Activated naive CD8-positive, alpha-beta T cell treated with anti-CD3 and anti-CD28 coated beads, Interleukin-2, amount 50 U/mL, for 24 hours (primary cell): ENCODE measurements at regions not wholly inside any gene's neighbourhood (a gene's known extent, or its start where the extent isn't known, plus 50 kb on each side); places are given as distances from the start of the nearest gene placed in this dataset.

Experiments used
- ATAC-seq: fragments of 150-1000 bp; cut with Tn5 transposase; one replicate; pipeline ENCODE4 v1.10.0; 2021
- DNase-seq: peaks from one replicate; pipeline ENCODE4 v3.0.0; 2021
- H3K27ac Mint-ChIP-seq: one replicate; pipeline ENCODE4 v1.8.0; 2021; ENCODE audit warnings: mild to moderate bottlenecking, mixed read lengths
- H3K27me3 Mint-ChIP-seq: one replicate; pipeline ENCODE4 v1.8.0; 2021; ENCODE audit warnings: mixed read lengths
- H3K36me3 Mint-ChIP-seq: one replicate; pipeline ENCODE4 v1.8.0; 2021; ENCODE audit warnings: low read depth, mixed read lengths
- H3K4me1 Mint-ChIP-seq: one replicate; pipeline ENCODE4 v1.8.0; 2021; ENCODE audit warnings: mixed read lengths
- H3K4me3 Mint-ChIP-seq: one replicate; pipeline ENCODE4 v1.8.0; 2021; ENCODE audit warnings: mild to moderate bottlenecking, moderate library complexity, mixed read lengths
- H3K9me3 Mint-ChIP-seq: one replicate; pipeline ENCODE4 v1.8.0; 2021; ENCODE audit warnings: mixed read lengths

- Mint-ChIP-seq H3K36me3 (no peaks in the 10 kb centered on the region), H3K4me3 (no peak overlapping the region), H3K27me3 (peaks cover 2% of the 10 kb centered on the region), H3K9me3 (no peaks in the 10 kb centered on the region), H3K4me1 (no peaks in the 10 kb centered on the region), H3K27ac (no peak overlapping the region)
- no peak for DNase-seq
- no peak for ATAC-seq
Measured at GRCh38 chr1:219791766-219792165, 136.6 kb downstream of the SLC30A10 start.

DNA sequence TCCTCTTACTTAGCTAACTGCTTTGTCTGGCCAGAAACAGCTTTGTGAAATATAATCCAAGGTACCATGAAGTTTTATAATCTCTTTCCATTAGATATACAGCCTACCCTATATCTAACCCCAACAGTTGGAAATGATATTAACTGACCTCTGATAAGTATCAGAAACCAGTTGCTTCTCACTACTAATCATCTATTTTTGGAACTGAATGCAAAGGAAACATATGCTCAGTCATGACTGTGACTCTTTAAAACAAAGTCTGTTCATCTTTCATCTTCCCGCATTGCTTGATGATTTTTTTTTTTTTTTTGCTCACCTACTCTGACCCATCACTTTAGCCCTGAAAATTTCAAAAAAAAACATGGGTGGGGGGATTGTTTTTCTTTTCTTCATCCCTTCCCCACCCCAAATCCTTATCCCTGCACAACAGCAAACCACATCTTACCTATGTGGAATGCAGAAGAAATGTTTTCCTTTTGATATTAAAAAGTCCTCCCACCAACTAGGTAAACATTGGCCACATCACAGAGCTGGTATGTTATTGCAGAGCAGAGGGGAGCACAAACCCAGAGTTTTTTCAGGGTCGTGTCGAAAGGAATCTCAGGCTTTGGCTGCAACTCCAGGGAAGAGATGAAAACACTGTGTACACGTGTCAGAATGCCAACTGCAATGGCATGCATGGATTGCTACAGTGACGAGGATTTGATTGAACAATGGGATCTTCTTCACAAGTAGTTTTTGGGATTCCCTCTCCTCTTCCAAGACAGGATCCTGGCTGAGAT, 137.3 kb downstream of the SLC30A10 start:
- DNase-seq (no peak), ATAC-seq (no peak)
- H3K4me3 Mint-ChIP-seq, result no peak overlapping the region
- H3K4me1 Mint-ChIP-seq, result no peaks in the 10 kb centered on the region
- no peak overlapping the region for H3K27ac Mint-ChIP-seq
- H3K9me3 Mint-ChIP-seq, result no peaks in the 10 kb centered on the region
- peaks cover 2% of the 10 kb centered on the region for H3K27me3 Mint-ChIP-seq
- no peaks in the 10 kb centered on the region for H3K36me3 Mint-ChIP-seq

GRCh38 chr1:219788700-219789099, 139.7 kb downstream of the SLC30A10 start:
- no peaks in the 10 kb centered on the region for H3K9me3 Mint-ChIP-seq
- H3K36me3 Mint-ChIP-seq, result no peaks in the 10 kb centered on the region
- H3K27me3 Mint-ChIP-seq, result peaks cover 2% of the 10 kb centered on the region
- no peaks in the 10 kb centered on the region for H3K4me1 Mint-ChIP-seq
- H3K27ac Mint-ChIP-seq, result no peak overlapping the region
- H3K4me3 Mint-ChIP-seq, result no peak overlapping the region
- ATAC-seq (no peak), DNase-seq (no peak)

DNA sequence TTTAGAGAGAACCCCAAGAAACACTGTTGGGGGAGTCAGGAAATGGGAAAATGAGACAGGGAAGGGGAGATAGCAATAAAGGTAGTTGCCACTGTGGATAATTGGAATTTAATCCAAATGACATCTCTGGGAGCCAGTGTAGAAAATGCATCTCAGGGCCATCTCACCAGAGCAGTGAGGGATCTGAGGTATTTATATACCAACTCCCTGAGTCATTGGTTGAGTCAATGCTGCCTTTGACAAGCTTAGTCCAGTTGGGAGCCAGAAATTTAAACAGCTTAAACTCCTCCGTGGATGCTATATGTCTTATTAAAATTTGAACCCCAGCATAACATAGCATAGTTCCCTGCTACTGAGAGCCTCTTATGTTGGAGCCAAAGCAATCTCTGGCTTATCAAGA, 140.3 kb downstream of the SLC30A10 start:
- Mint-ChIP-seq H3K4me1 (no peaks in the 10 kb centered on the region), H3K27me3 (peaks cover 4% of the 10 kb centered on the region), H3K27ac (no peak overlapping the region), H3K9me3 (no peaks in the 10 kb centered on the region), H3K4me3 (no peak overlapping the region), H3K36me3 (no peaks in the 10 kb centered on the region)
- DNase-seq (no peak), ATAC-seq (no peak)

DNA sequence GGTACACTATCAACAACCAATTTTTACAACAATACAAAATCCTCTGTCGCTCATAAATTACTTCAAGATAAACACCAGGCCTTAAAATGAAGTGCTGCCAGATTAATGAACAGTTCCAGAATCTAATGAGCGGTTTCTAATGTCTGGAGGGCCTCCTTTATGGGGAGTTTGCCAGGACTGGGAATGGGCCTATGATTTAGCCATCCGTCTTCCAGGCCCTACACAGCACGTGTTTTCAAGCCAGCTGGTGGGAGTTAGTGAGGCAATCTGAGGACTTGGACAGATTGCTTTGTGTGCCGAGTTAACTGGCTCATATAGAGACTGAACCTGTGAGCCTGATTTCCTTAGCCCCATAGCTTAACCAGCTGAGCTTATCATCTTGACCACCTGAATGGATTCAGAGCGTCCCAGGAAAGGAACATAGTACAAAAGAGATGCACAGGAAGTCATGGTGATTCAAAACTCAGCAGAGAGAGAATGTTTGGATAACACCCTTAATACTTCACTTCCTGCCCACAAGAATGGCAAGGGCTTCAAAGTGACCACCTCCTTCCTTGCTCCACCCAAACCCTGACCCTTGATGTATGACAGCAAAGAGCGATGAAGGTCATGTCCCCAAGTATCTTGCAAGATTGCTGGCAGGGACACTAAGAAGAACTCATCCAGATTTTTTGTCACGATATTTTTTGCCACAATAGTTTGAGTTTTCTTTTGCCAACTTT, 143.5 kb downstream of the SLC30A10 start:
- Mint-ChIP-seq H3K36me3 (no peaks in the 10 kb centered on the region), H3K4me3 (no peak overlapping the region), H3K4me1 (no peaks in the 10 kb centered on the region), H3K27ac (no peak overlapping the region), H3K9me3 (peaks cover 3% of the 10 kb centered on the region), H3K27me3 (peaks cover 4% of the 10 kb centered on the region)
- DNase-seq (no peak), ATAC-seq (no peak)

DNA sequence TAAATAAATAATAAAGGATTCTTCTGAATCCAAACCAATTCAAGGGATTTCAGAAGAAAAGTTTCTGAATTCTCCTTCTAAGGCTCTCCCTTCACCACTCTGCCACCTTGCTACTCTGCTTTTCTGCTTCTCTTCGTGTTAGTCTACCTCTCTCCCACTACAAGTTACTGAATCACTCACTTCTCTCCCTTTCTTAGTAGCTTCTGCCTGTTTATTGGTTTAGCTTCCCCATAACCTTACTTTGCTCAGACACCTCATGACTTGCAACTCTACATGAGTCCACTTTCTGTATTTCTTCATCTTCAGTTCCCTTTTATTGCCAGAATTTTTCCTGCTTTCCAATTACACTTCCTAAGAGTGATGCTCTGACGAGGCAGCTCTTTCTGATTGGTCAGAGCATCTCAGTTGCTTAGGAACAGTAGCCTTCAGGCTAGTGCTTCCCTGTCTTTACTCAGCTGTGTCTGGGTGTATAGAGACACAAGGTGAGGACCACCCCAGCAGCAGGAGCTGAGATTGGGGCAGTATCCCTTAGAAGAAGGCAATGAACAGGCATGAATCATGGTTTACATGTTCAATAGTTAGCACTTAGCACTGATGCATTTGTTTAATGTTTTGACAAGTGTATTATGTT, 144.6 kb downstream of the SLC30A10 start:
- Mint-ChIP-seq H3K9me3 (peaks cover 3% of the 10 kb centered on the region), H3K27me3 (peaks cover 4% of the 10 kb centered on the region), H3K4me3 (no peak overlapping the region), H3K36me3 (no peaks in the 10 kb centered on the region), H3K27ac (no peak overlapping the region), H3K4me1 (no peaks in the 10 kb centered on the region)
- no peak for DNase-seq
- ATAC-seq, result no peak

DNA sequence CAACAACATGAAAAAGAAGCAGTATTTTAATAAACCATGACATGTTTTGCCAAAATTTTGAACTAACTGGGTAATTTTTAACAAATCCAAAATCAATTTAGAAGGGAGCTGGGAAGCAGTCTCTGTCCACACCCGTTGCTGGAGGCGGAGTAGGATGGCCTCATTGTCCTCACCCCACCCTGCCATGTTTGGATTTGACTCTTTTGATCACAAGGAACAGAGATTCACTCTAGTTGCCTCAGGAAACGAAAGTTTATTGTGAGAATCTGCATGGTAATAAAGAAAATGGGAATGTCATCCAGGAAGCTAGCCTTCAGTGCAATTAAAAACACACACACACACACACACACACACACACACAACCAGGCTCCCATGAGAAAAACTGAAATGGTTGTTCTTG, 145.4 kb downstream of the SLC30A10 start:
- no peak overlapping the region for H3K27ac Mint-ChIP-seq
- peaks cover 3% of the 10 kb centered on the region for H3K9me3 Mint-ChIP-seq
- H3K4me3 Mint-ChIP-seq, result no peak overlapping the region
- H3K4me1 Mint-ChIP-seq, result no peaks in the 10 kb centered on the region
- H3K36me3 Mint-ChIP-seq, result no peaks in the 10 kb centered on the region
- no peak for ATAC-seq
- peaks cover 4% of the 10 kb centered on the region for H3K27me3 Mint-ChIP-seq
- DNase-seq, result no peak

DNA sequence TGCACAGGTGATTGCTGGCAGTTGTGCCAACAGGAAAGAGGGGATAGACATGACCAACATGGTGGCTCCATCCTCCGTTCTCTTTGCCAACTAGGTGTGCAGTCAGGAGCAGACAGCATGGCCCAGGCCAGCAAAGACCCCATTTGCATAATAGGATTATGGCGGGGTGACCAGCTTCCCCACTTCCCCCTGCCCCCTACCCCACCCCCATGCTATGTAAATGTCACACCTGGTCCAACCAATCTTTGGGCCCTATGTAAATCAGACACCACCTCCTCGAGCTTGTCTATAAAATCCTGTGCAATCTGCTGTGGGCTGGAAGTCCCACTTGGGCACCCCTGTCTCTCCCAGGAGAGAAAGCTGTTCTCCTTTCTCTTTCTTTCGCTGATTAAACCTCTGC, 146.0 kb downstream of the SLC30A10 start:
- ATAC-seq, result no peak
- Mint-ChIP-seq H3K4me3 (no peak overlapping the region), H3K4me1 (no peaks in the 10 kb centered on the region), H3K9me3 (peaks cover 3% of the 10 kb centered on the region), H3K27me3 (peaks cover 4% of the 10 kb centered on the region), H3K36me3 (no peaks in the 10 kb centered on the region), H3K27ac (no peak overlapping the region)
- no peak for DNase-seq

DNA sequence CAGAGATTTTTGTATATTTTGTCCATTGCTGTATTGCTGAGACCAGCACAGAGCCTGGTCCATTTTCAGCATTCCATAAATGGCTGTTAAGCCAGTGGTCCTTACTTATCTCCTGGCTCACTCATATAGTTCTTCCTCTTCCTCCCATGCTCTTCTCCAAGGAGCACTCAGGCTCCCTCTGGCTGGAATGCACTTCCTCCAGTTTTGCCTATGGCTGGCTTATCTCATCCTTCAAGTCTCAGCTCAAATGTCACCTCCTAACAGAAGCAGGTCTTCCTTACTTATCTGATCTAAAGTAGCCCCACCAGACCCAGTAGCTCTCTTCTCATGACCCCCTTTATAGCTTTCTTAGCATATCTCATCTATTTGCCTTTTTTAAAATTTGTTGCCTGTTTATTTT, 146.9 kb downstream of the SLC30A10 start:
- H3K27ac Mint-ChIP-seq, result no peak overlapping the region
- no peak overlapping the region for H3K4me3 Mint-ChIP-seq
- peaks cover 3% of the 10 kb centered on the region for H3K9me3 Mint-ChIP-seq
- ATAC-seq (no peak), DNase-seq (no peak)
- peaks cover 4% of the 10 kb centered on the region for H3K27me3 Mint-ChIP-seq
- no peaks in the 10 kb centered on the region for H3K4me1 Mint-ChIP-seq
- H3K36me3 Mint-ChIP-seq, result no peaks in the 10 kb centered on the region

DNA sequence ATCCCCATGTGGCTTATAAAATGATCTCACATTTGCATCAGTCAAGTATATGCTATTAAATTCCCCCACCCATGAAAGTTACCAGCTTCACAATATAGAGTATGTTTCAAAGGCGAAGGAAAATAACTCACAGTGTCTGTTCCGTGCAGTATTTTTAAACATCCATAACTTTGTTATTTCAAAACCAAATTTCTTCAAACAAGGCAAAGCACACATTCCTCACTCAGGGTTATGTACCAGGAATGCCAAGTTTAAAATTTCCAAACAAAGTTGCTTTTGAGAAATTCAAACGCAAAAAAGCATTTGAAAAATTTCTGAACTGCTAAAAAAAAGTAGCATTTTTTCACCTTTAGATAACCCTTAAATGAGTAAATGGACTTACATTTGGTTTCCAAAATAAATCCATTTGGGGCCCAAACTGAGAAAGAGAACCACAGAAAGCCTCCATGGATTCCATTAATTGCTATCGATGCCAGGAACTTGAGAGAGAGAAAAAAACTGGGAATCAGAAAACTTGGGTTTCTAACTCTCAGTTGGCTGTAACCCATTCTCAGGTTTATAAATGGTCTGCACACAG, 149.5 kb downstream of the SLC30A10 start:
- no peaks in the 10 kb centered on the region for H3K36me3 Mint-ChIP-seq
- H3K9me3 Mint-ChIP-seq, result peaks cover 3% of the 10 kb centered on the region
- DNase-seq (no peak), ATAC-seq (no peak)
- peaks cover 4% of the 10 kb centered on the region for H3K27me3 Mint-ChIP-seq
- no peak overlapping the region for H3K27ac Mint-ChIP-seq
- no peaks in the 10 kb centered on the region for H3K4me1 Mint-ChIP-seq
- H3K4me3 Mint-ChIP-seq, result no peak overlapping the region

GRCh38 chr1:219778110-219778509, 150.2 kb downstream of the SLC30A10 start:
- H3K27ac Mint-ChIP-seq, result no peak overlapping the region
- no peaks in the 10 kb centered on the region for H3K36me3 Mint-ChIP-seq
- ATAC-seq, result no peak

GRCh38 chr1:219774386-219774785, 154.0 kb downstream of the SLC30A10 start:
- no peaks in the 10 kb centered on the region for H3K36me3 Mint-ChIP-seq
- H3K27ac Mint-ChIP-seq, result no peak overlapping the region
- H3K4me3 Mint-ChIP-seq, result no peak overlapping the region
- no peaks in the 10 kb centered on the region for H3K27me3 Mint-ChIP-seq
- no peak for DNase-seq
- no peaks in the 10 kb centered on the region for H3K4me1 Mint-ChIP-seq
- H3K9me3 Mint-ChIP-seq, result peaks cover 2% of the 10 kb centered on the region
- no peak for ATAC-seq

More at GRCh38 chr1:219778110-219778509, 150.2 kb downstream of the SLC30A10 start:
- no peaks in the 10 kb centered on the region for H3K4me1 Mint-ChIP-seq
- DNase-seq, result no peak
- H3K9me3 Mint-ChIP-seq, result peaks cover 3% of the 10 kb centered on the region
- H3K4me3 Mint-ChIP-seq, result no peak overlapping the region
- H3K27me3 Mint-ChIP-seq, result no peaks in the 10 kb centered on the region

DNA sequence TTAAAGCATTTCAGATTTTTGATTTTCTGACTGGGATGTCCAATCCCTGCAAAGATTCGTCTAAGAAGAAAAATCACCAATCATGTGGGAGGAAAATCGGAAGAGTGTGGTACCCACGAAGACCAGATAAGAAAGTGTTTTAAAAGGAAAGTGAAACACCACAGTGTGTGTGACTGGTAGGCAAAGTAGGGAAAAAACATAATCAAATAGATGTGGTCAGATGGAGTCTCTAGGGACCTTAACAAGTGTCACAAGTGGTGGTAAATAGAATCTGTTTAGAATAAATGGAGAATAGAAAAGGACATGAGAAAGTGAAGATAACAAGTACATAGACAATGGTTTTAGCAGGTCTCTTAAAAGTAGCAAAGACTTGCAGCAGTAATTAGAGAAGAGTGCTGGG, 154.6 kb downstream of the SLC30A10 start:
- H3K36me3 Mint-ChIP-seq, result no peaks in the 10 kb centered on the region
- peaks cover 8% of the 10 kb centered on the region for H3K9me3 Mint-ChIP-seq
- DNase-seq (no peak), ATAC-seq (no peak)
- H3K27ac Mint-ChIP-seq, result no peak overlapping the region
- no peak overlapping the region for H3K4me3 Mint-ChIP-seq
- H3K4me1 Mint-ChIP-seq, result no peaks in the 10 kb centered on the region
- H3K27me3 Mint-ChIP-seq, result no peaks in the 10 kb centered on the region

DNA sequence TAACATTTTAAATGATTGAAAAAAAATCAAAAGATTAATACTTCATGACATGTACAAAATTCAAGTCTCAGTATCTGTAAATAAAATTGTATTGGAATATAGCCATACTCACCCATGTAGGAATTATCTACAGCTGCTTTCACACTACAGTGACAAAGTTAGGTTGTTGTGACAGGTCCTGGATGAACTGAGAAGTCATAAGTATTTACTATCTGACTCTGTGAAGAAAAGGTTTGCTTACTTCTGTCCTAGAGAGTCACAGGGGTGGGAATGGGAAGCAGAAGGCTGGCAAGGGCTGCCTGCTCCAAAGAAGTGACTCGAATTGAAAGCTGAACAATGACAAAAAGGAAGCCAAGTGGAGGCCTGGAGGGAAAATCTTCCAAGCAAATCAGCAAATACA, 155.2 kb downstream of the SLC30A10 start:
- Mint-ChIP-seq H3K27me3 (no peaks in the 10 kb centered on the region), H3K4me3 (no peak overlapping the region), H3K9me3 (peaks cover 9% of the 10 kb centered on the region), H3K4me1 (no peaks in the 10 kb centered on the region), H3K36me3 (no peaks in the 10 kb centered on the region), H3K27ac (no peak overlapping the region)
- ATAC-seq, result no peak
- no peak for DNase-seq
